IMR-90 (cell line): ENCODE measurements at regions not wholly inside any gene's neighbourhood (a gene's known extent, or its start where the extent isn't known, plus 50 kb on each side); places are given as distances from the start of the nearest gene placed in this dataset.
A peak's percentile ranks its signal among the peaks of the same experiment; 100 is the strongest.

Experiments
- BHLHE40 ChIP-seq: fragments of 150-350 bp; IDR thresholded peaks from 2 replicates; pipeline ENCODE4 v1.6.1; 2016; ENCODE audit warnings: mild to moderate bottlenecking, low read depth, low read length
- CEBPB ChIP-seq: IDR thresholded peaks from 2 replicates; pipeline ENCODE4 v1.6.1; 2012; ENCODE audit warnings: low read depth, low read length, improper control_type of control experiment
- FOS ChIP-seq: fragments of 150-350 bp; IDR thresholded peaks from 2 replicates; pipeline ENCODE4 v1.6.1; 2016; ENCODE audit warnings: low read depth, low read length
- MXI1 ChIP-seq: IDR thresholded peaks from 2 replicates; pipeline ENCODE4 v1.6.1; 2012; ENCODE audit warnings: low read depth, mild to moderate bottlenecking, low read length, moderate library complexity, borderline replicate concordance
- POLR2A ChIP-seq: IDR thresholded peaks from 2 replicates; pipeline ENCODE4 v1.6.1; 2012; ENCODE audit warnings: mild to moderate bottlenecking, low read depth, low read length
- RAD21 ChIP-seq: IDR thresholded peaks from 2 replicates; pipeline ENCODE4 v1.6.1; 2012; ENCODE audit warnings: low read length, improper control_type of control experiment
- RCOR1 ChIP-seq: IDR thresholded peaks from 2 replicates; pipeline ENCODE4 v1.6.1; 2012; ENCODE audit warnings: mild to moderate bottlenecking, low read length, improper control_type of control experiment; ENCODE audit not compliant: insufficient replicate concordance
- RFX5 ChIP-seq: IDR thresholded peaks from 2 replicates; pipeline ENCODE4 v1.8.0; 2012; ENCODE audit warnings: low read depth, mild to moderate bottlenecking, low read length, moderate library complexity
- SMC3 ChIP-seq: fragments of 150-350 bp; IDR thresholded peaks from 2 replicates; pipeline ENCODE4 v1.6.1; 2016; ENCODE audit warnings: low read depth, mild to moderate bottlenecking, antibody characterized with exemption, low read length, moderate library complexity
- TF ChIP-seq, protein P1 (sequence below): conservative IDR thresholded peaks from 2 replicates; pipeline ENCODE4 v1.5.1; 2012; ENCODE audit warnings: mild to moderate bottlenecking, low read depth, low read length, improper control_type of control experiment
- TF ChIP-seq, protein P2 (sequence below): fragments of 150-350 bp; IDR thresholded peaks from 2 replicates; pipeline ENCODE4 v1.6.1; 2017; ENCODE audit warnings: mild to moderate bottlenecking, antibody characterized with exemption, low read length, low read depth

DNA sequence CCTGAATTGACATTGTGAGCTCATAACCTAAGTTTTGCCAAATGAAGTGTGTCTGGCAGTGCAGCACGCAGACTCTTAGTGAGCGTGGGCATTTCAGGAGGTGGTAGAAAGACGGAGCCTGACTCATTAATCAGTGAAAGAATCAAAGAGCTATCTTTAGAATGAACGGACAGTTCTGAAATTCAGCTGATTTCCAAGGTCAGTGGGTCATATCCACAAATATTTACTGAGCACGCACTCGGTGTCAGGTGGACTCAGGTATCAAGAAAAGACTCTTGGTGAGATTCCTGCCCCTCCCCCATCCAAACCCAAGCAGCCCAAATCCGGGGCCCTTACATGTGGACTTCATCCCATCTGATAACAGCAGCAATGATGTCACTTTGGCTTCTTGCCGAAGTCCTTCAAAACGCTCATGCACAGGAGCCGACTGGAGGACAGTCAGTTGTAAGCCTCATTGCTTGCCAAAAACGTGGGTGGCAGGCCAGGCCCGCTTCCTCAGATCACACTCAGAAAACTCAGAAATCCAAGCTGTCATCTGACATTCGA, 185.8 kb downstream of the HS3ST3A1 start:
- TF ChIP-seq, protein P1, sequence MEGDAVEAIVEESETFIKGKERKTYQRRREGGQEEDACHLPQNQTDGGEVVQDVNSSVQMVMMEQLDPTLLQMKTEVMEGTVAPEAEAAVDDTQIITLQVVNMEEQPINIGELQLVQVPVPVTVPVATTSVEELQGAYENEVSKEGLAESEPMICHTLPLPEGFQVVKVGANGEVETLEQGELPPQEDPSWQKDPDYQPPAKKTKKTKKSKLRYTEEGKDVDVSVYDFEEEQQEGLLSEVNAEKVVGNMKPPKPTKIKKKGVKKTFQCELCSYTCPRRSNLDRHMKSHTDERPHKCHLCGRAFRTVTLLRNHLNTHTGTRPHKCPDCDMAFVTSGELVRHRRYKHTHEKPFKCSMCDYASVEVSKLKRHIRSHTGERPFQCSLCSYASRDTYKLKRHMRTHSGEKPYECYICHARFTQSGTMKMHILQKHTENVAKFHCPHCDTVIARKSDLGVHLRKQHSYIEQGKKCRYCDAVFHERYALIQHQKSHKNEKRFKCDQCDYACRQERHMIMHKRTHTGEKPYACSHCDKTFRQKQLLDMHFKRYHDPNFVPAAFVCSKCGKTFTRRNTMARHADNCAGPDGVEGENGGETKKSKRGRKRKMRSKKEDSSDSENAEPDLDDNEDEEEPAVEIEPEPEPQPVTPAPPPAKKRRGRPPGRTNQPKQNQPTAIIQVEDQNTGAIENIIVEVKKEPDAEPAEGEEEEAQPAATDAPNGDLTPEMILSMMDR: no peak
- TF ChIP-seq CEBPB: peak; percentile 13; the same call in 1 of the 2 replicates
- TF ChIP-seq, protein P2, sequence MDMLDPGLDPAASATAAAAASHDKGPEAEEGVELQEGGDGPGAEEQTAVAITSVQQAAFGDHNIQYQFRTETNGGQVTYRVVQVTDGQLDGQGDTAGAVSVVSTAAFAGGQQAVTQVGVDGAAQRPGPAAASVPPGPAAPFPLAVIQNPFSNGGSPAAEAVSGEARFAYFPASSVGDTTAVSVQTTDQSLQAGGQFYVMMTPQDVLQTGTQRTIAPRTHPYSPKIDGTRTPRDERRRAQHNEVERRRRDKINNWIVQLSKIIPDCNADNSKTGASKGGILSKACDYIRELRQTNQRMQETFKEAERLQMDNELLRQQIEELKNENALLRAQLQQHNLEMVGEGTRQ: no peak
- TF ChIP-seq POLR2A: no peak
- no peak for TF ChIP-seq SMC3
- TF ChIP-seq FOS: no peak
- TF ChIP-seq RFX5: no peak
- TF ChIP-seq MXI1: peak; percentile 58; the same call in 1 of the 2 replicates
- TF ChIP-seq RCOR1: no peak
- no peak; the same call in 1 of the 2 replicates for TF ChIP-seq RAD21
- peak; percentile 69 for TF ChIP-seq BHLHE40
